Right cardiac atrium (tissue), 5 donors: ENCODE measurements at regions not wholly inside any gene's neighbourhood (a gene's known extent, or its start where the extent isn't known, plus 50 kb on each side); places are given as distances from the start of the nearest gene placed in this dataset.
"Not testable (repeated sequence)": the region's sequence is repeated elsewhere in the genome, so short reads cannot be mapped to it uniquely, and the experiment has no call there.

Source experiments
- ATAC-seq, 2 donors: fragments of 200-7000 bp; cut with Tn5 transposase; one replicate each; pipeline versions ENCODE4 v1.8.0 to v1.9.1; 2020; ENCODE audit warnings: moderate library complexity in 2 of 2, mild to moderate bottlenecking in 1 of 2
- DNase-seq, 3 donors: peaks; one replicate each; pipeline ENCODE4 v3.0.0-alpha.2; 2020
- H3K27ac ChIP-seq: one replicate; pipeline ENCODE4 v1.5.1; 2013; ENCODE audit warnings: mild to moderate bottlenecking, low read length, control low read depth, moderate library complexity
- H3K27me3 ChIP-seq: one replicate; pipeline ENCODE4 v1.6.1; 2013; ENCODE audit not compliant: control insufficient read depth, insufficient read depth
- H3K4me1 ChIP-seq: one replicate; pipeline ENCODE4 v1.6.1; 2013; ENCODE audit warnings: low read length; ENCODE audit not compliant: control insufficient read depth, insufficient read depth
- H3K4me3 ChIP-seq: one replicate; pipeline ENCODE4 v1.5.1; 2013; ENCODE audit warnings: low read length, control low read depth
- H3K9me3 ChIP-seq: one replicate; pipeline ENCODE4 v1.6.1; 2013; ENCODE audit warnings: low read length; ENCODE audit not compliant: control insufficient read depth
- WGBS: extraction: QIAGEN DNeasy Blood & Tissue Kit; methylation state at CpG from one replicate; pipeline ENCODE4 v1.1.7; 2013; 5-methylcytosine and 5-hydroxymethylcytosine counted together
- intact Hi-C, 4 donors: fragments of 100-400 bp; cut with DNase I; formaldehyde crosslinking; loops; one replicate each; pipeline versions ENCODE4 v1.11.0 to v1.14.0; 2022 to 2023
- donor health status: healthy with polysubstance abuse.
- donor health status: DM: no; HTN: yes; CAD: no.
- donor health status: DM: no; HTN: no; CAD: no.
- donor health status: DM: no; HTN: yes; CAD: no; lungs with severe emphysema.
- donor health status: DM: yes; HTN: yes; CAD: no.

- not testable (repeated sequence) for DNase-seq
Measured at GRCh38 chr4:189551931-189552670, 388.6 kb upstream of the FRG1 start.

GRCh38 chr4:189560605-189561004 lies 380.1 kb upstream of the FRG1 start:
- 53% methylated on average over 7 of the region's 8 CpGs for WGBS
- H3K4me1 ChIP-seq, intact Hi-C loops, DNase-seq, H3K27ac ChIP-seq, ATAC-seq, H3K9me3 ChIP-seq, H3K4me3 ChIP-seq, H3K27me3 ChIP-seq: not testable (repeated sequence)

More at GRCh38 chr4:189551931-189552670, 388.6 kb upstream of the FRG1 start:
- H3K4me1 ChIP-seq, H3K4me3 ChIP-seq, ATAC-seq, H3K9me3 ChIP-seq, H3K27me3 ChIP-seq, intact Hi-C loops, H3K27ac ChIP-seq: not testable (repeated sequence)
- WGBS = 74% methylated on average over 17 of the region's 17 CpGs

GRCh38 chr4:189563751-189564150 lies 376.9 kb upstream of the FRG1 start:
- DNase-seq, H3K27me3 ChIP-seq, H3K4me3 ChIP-seq, intact Hi-C loops, H3K4me1 ChIP-seq, ATAC-seq, H3K9me3 ChIP-seq, H3K27ac ChIP-seq: not testable (repeated sequence)
- WGBS = 55% methylated on average over 3 of the region's 3 CpGs

GRCh38 chr4:189566271-189566670 lies 374.4 kb upstream of the FRG1 start:
- H3K9me3 ChIP-seq, H3K4me1 ChIP-seq, DNase-seq, ATAC-seq, H3K27ac ChIP-seq, H3K4me3 ChIP-seq, intact Hi-C loops, H3K27me3 ChIP-seq: not testable (repeated sequence)
- WGBS = 86% methylated on average over 2 of the region's 2 CpGs

GRCh38 chr4:189566900-189567299 lies 373.8 kb upstream of the FRG1 start:
- H3K27ac ChIP-seq, H3K4me1 ChIP-seq, DNase-seq, H3K4me3 ChIP-seq, intact Hi-C loops, H3K27me3 ChIP-seq, H3K9me3 ChIP-seq: not testable (repeated sequence)
- ATAC-seq = peak in 1 of 2 donors; percentile 18
- WGBS = 65% methylated on average over 3 of the region's 3 CpGs

- intact Hi-C loops, DNase-seq, H3K27me3 ChIP-seq, H3K27ac ChIP-seq, H3K4me3 ChIP-seq, H3K4me1 ChIP-seq, ATAC-seq, H3K9me3 ChIP-seq: not testable (repeated sequence)
- 94% methylated on average over 3 of the region's 3 CpGs for WGBS
Measured at GRCh38 chr4:189579645-189580044, 361.0 kb upstream of the FRG1 start.

- WGBS = 79% methylated on average over 18 of the region's 18 CpGs
- intact Hi-C loops, H3K27ac ChIP-seq, H3K4me1 ChIP-seq, H3K9me3 ChIP-seq, H3K4me3 ChIP-seq, ATAC-seq, DNase-seq, H3K27me3 ChIP-seq: not testable (repeated sequence)
Measured at GRCh38 chr4:189586908-189587632, 353.6 kb upstream of the FRG1 start.

- intact Hi-C loops, H3K4me3 ChIP-seq, DNase-seq, H3K27me3 ChIP-seq, H3K27ac ChIP-seq, H3K4me1 ChIP-seq, H3K9me3 ChIP-seq, ATAC-seq: not testable (repeated sequence)
- WGBS = 90% methylated on average over 12 of the region's 12 CpGs
Measured at GRCh38 chr4:189589201-189589600, 351.5 kb upstream of the FRG1 start.

GRCh38 chr4:189592890-189593289 lies 347.8 kb upstream of the FRG1 start:
- no peak overlapping the region for H3K27ac ChIP-seq
- H3K4me3 ChIP-seq = no peak overlapping the region
- intact Hi-C loops = no loop called here
- ATAC-seq (no peak), DNase-seq (no peak)
- no peaks in the 10 kb centered on the region for H3K9me3 ChIP-seq
- no peaks in the 10 kb centered on the region for H3K27me3 ChIP-seq
- no peaks in the 10 kb centered on the region for H3K4me1 ChIP-seq
- WGBS = 80% methylated on average over 5 of the region's 5 CpGs

GRCh38 chr4:189597341-189597740 lies 343.3 kb upstream of the FRG1 start:
- no peak for ATAC-seq
- DNase-seq = no peak
- no peaks in the 10 kb centered on the region for H3K4me1 ChIP-seq
- 79% methylated on average over 8 of the region's 8 CpGs for WGBS
- H3K27ac ChIP-seq = no peak overlapping the region
- no peaks in the 10 kb centered on the region for H3K27me3 ChIP-seq
- H3K4me3 ChIP-seq = no peak overlapping the region
- H3K9me3 ChIP-seq = no peaks in the 10 kb centered on the region
- intact Hi-C loops = no loop called here

GRCh38 chr4:189600264-189600663 lies 340.4 kb upstream of the FRG1 start:
- WGBS = 85% methylated on average over 6 of the region's 6 CpGs
- DNase-seq (no peak), ATAC-seq (no peak)
- intact Hi-C loops = no loop called here
- no peaks in the 10 kb centered on the region for H3K4me1 ChIP-seq
- H3K27ac ChIP-seq = no peak overlapping the region
- H3K9me3 ChIP-seq = no peaks in the 10 kb centered on the region
- H3K27me3 ChIP-seq = no peaks in the 10 kb centered on the region
- H3K4me3 ChIP-seq = no peak overlapping the region
